PC-9 (cell line): ENCODE measurements at regions not wholly inside any gene's neighbourhood (a gene's known extent, or its start where the extent isn't known, plus 50 kb on each side); places are given as distances from the start of the nearest gene placed in this dataset.

ENCODE experiments used
- CTCF ChIP-seq: fragments of 200-600 bp; sonication (generic); conservative IDR thresholded peaks from 2 replicates; pipeline ENCODE4 v1.6.1; 2017; ENCODE audit warnings: mixed run types, antibody characterized with exemption, mild to moderate bottlenecking, moderate library complexity
- EZH2 ChIP-seq: fragments of 200-600 bp; sonication (generic); IDR thresholded peaks from 2 replicates; pipeline ENCODE4 v1.8.0; 2017; ENCODE audit warnings: antibody characterized with exemption, low read depth

GRCh38 chr20:40769677-40770285, 80.7 kb upstream of the MAFB start:
- TF ChIP-seq CTCF (no peak), EZH2 (no peak)
